Progenitor cell of endocrine pancreas (in vitro differentiated cells): ENCODE measurements at regions not wholly inside any gene's neighbourhood (a gene's known extent, or its start where the extent isn't known, plus 50 kb on each side); places are given as distances from the start of the nearest gene placed in this dataset.

ENCODE experiments used
- DNase-seq: peaks from one replicate; pipeline ENCODE4 v3.0.0; 2021; ENCODE audit warnings: low spot score; ENCODE audit not compliant: unreplicated experiment
- H3K27ac Mint-ChIP-seq: 2 replicates; pipeline ENCODE4 v1.8.0; 2021; ENCODE audit warnings: mild to moderate bottlenecking, moderate library complexity, mixed read lengths
- H3K27me3 Mint-ChIP-seq: 2 replicates; pipeline ENCODE4 v1.8.0; 2021; ENCODE audit warnings: mixed read lengths
- H3K36me3 Mint-ChIP-seq: 2 replicates; pipeline ENCODE4 v1.8.0; 2022; ENCODE audit warnings: mixed read lengths; ENCODE audit not compliant: insufficient read depth
- H3K4me1 Mint-ChIP-seq: 2 replicates; pipeline ENCODE4 v1.8.0; 2021; ENCODE audit warnings: low read depth, mixed read lengths
- H3K4me3 Mint-ChIP-seq: 2 replicates; pipeline ENCODE4 v1.8.0; 2021; ENCODE audit warnings: low read depth, mild to moderate bottlenecking, moderate library complexity, mixed read lengths
- H3K9me3 Mint-ChIP-seq: 2 replicates; pipeline ENCODE4 v1.8.0; 2021; ENCODE audit warnings: low read depth, mixed read lengths
- TF ChIP-seq, protein P1 (sequence below): fragments of 200-600 bp; sonication (generic); IDR thresholded peaks from one replicate; pipeline ENCODE4 v1.5.0; 2021; ENCODE audit warnings: antibody characterized with exemption, mild to moderate bottlenecking; ENCODE audit not compliant: unreplicated experiment

DNA sequence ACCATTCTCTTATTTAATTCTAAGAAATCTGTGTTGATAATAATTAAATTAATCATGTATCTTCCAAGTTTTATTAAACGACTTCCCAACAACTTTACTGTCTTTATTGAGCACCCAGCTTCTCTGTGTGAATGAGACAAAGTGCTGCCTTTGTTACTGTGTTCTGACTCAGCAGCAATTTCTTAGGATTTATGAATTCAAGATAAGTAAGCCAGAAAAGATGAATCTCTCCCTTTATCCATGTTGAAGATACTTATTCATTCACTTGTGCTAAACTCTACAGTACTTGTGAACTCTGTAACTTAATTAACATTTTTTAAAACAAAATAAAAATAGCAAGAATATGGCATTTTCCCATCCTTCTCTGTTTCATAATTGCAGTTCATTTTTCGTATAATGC, 1403.3 kb upstream of the DDX18 start:
- no peaks in the 10 kb centered on the region for H3K36me3 Mint-ChIP-seq

DNA sequence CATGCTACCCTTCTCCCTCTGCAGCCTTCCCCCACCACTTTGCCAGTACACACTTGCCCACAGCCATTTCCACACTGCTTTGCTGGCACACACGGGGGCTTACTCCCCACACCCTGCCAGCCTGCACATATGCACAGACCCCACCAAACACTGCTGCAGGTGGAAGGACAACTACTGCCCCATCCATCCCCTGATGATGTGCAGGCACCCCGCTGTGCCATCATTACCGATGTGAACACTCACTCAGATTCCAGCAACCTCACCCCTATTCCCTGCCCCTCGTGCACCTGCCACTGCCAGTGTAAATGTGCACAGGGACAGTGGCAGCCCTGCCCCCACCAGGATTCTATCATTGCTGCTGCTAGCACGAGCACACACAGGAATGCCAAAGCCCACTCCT, 1400.8 kb upstream of the DDX18 start:
- Mint-ChIP-seq H3K27me3 (no peaks in the 10 kb centered on the region), H3K4me1 (no peaks in the 10 kb centered on the region), H3K27ac (no peak overlapping the region), H3K9me3 (peaks cover 8% of the 10 kb centered on the region), H3K36me3 (peaks cover 2% of the 10 kb centered on the region), H3K4me3 (no peak overlapping the region)
- TF ChIP-seq, protein P1, sequence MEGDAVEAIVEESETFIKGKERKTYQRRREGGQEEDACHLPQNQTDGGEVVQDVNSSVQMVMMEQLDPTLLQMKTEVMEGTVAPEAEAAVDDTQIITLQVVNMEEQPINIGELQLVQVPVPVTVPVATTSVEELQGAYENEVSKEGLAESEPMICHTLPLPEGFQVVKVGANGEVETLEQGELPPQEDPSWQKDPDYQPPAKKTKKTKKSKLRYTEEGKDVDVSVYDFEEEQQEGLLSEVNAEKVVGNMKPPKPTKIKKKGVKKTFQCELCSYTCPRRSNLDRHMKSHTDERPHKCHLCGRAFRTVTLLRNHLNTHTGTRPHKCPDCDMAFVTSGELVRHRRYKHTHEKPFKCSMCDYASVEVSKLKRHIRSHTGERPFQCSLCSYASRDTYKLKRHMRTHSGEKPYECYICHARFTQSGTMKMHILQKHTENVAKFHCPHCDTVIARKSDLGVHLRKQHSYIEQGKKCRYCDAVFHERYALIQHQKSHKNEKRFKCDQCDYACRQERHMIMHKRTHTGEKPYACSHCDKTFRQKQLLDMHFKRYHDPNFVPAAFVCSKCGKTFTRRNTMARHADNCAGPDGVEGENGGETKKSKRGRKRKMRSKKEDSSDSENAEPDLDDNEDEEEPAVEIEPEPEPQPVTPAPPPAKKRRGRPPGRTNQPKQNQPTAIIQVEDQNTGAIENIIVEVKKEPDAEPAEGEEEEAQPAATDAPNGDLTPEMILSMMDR = no peak
- DNase-seq = no peak

More for the DNA sequence above, 1403.3 kb upstream of the DDX18 start:
- H3K9me3 Mint-ChIP-seq = peaks cover 10% of the 10 kb centered on the region
- H3K4me3 Mint-ChIP-seq = no peak overlapping the region
- TF ChIP-seq, protein P1 = no peak
- no peak for DNase-seq
- H3K4me1 Mint-ChIP-seq = no peaks in the 10 kb centered on the region
- no peak overlapping the region for H3K27ac Mint-ChIP-seq
- H3K27me3 Mint-ChIP-seq = no peaks in the 10 kb centered on the region

DNA sequence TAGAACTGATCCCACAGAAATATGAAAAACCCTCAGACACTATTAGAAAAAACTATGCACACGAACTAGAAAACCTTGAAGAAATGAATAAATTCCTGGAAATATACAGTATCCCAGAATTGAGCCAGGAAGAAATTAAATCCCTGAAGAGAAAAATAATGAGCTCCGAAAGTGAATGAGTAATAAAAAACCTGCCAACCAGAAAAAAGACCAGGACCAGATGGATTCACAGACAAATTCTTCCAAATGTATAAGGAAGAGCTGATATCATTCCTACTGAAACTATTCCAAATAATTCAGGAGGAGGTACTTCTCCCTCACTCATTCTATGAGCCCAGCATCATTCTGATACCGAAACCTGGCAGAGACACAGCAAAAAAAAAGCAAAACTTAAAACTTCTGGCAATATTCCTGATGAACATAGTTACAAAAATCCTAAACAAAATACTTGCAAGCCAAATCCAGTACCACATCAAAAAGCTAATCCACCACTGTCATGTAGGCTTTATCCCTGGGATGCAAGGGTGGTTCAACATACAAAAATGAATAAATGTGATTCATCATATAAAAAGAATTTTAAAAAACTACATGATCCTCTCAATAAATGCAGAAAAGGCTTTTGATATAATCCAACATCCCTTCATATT, 1397.6 kb upstream of the DDX18 start:
- no peak for DNase-seq
- Mint-ChIP-seq H3K27me3 (no peaks in the 10 kb centered on the region), H3K36me3 (peaks cover 2% of the 10 kb centered on the region), H3K4me3 (no peak overlapping the region), H3K4me1 (no peaks in the 10 kb centered on the region), H3K27ac (no peak overlapping the region), H3K9me3 (peaks cover 8% of the 10 kb centered on the region)
- TF ChIP-seq, protein P1 = no peak

DNA sequence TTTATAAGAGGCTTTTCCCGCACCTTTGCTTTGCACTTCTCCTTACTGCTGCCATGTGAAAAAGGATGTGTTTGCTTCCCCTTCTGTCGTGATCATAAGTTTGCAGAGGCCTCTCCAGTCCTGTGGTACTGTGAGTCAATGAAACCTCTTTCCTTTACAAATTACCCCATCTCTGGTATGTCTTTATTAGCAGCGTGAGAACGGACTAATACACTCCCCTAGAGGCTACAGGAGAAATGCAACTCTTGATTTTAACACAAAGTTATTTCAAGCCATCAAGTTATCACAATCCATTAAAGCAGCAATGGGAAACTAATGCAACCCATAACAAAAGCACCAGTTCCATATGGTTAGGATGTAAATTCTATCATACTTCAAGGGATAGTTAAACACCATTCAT, 1378.8 kb upstream of the DDX18 start:
- Mint-ChIP-seq H3K27me3 (no peaks in the 10 kb centered on the region), H3K27ac (no peak overlapping the region), H3K4me3 (no peak overlapping the region), H3K4me1 (no peaks in the 10 kb centered on the region), H3K36me3 (peaks cover 1% of the 10 kb centered on the region), H3K9me3 (peaks cover 23% of the 10 kb centered on the region)
- no peak for DNase-seq
- TF ChIP-seq, protein P1 = no peak

DNA sequence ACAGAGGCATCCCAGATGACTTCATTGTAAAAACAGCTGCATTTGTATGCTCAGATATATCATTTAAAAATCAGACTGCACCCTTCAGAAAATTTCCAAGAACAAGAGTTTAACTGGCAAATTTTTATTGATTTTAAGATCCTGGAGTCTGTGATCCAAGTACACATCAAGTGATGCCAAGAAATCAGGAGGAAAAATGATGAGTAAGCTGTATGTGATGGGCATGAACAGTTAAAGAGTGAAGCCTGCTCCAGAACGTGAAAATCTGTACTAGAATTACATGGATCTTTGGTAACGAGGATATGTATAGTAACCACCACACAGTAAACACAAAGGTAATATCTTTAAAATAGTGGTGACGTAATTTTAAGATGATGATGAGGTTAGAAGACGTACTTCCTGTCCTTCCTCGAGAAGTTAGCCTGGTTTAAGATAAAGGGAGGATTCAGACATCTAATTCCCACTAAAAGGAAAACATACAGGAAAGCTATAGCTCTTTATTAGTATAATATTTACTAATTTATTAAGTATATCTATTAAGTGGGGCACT, 1374.3 kb upstream of the DDX18 start:
- Mint-ChIP-seq H3K27ac (no peak overlapping the region), H3K36me3 (peaks cover 1% of the 10 kb centered on the region), H3K9me3 (peaks cover 7% of the 10 kb centered on the region), H3K27me3 (no peaks in the 10 kb centered on the region), H3K4me3 (no peak overlapping the region), H3K4me1 (no peaks in the 10 kb centered on the region)
- TF ChIP-seq, protein P1 = no peak
- DNase-seq = no peak
